ENCODE measurements at regions not wholly inside any gene's neighbourhood (a gene's known extent, or its start where the extent isn't known, plus 50 kb on each side); places are given as distances from the start of the nearest gene placed in this dataset.

DNA sequence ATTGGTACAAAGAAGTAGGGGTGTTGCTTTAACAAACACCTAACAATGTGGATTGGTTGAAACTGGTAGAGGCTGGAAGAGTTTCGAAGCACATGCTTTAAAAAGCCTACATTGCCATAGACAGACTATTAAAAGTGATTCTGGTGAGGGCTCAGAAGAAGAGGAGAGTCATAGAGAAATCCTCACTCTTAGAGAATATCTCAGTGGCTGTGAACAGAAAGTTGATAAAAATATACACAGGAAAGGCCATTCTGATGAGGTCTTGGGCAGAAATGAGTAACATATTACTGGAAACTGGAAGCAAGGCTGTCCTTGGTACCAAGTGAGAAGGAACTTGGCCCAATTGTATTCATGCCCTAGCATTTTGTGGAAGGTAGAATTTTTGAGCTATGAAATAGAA is 173.7 kb upstream of the CRBN start:
- H3K4me2 ChIP-seq (ENCODE audit: insufficient read depth, low read length), result no peak overlapping the region
- CTCF ChIA-PET (ENCODE audit: low intra/inter-chr PET ratio), result no interaction called here
- no peak overlapping the region for H3K27ac ChIP-seq (ENCODE audit: extremely low read depth, low read depth, low read length)
- peaks cover 4% of the 10 kb centered on the region; the same call in 1 of the 2 replicates for H3K9me3 ChIP-seq (replicated peaks; ENCODE audit: control insufficient read depth, insufficient read depth, low read depth, low read length)
- TF ChIP-seq FOSL1 (tag; conservative IDR thresholded peaks at IDR 0.05) (no peak), PHB2 (IDR thresholded peaks at IDR 0.05; ENCODE audit: low read depth) (no peak), ZBED1 (IDR thresholded peaks at IDR 0.05) (no peak)
- H3K9me1 ChIP-seq (ENCODE audit: control insufficient read depth, insufficient read depth, low read length), result no peaks in the 10 kb centered on the region
- POLR2A ChIA-PET, result interaction anchor here (1.1 kb wide), 1 partner anchor 15 kb away, joined by 3 read pairs; no protein-coding TSS in a partner anchor
- no peak overlapping the region for H3K4me3 ChIP-seq
- no peak for FAIRE-seq
- no peaks in the 10 kb centered on the region for H3K27me3 ChIP-seq (ENCODE audit: control insufficient read depth in 2 of 2, insufficient read depth in 2 of 2, low read length in 2 of 2)
- H3K79me2 ChIP-seq (ENCODE audit: control insufficient read depth, insufficient read depth, low read length), result no peaks in the 10 kb centered on the region
- WGBS (ENCODE audit: insufficient coverage, low coverage, missing lambda C conversion rate), result 0% methylated on average over 1 of the region's 1 CpG
- H2AFZ ChIP-seq (ENCODE audit: low read depth, low read length), result no peak overlapping the region
- in situ Hi-C loops (cut with MboI) (no loop called here), intact Hi-C loops (cut with micrococcal nuclease) (no loop called here)
- DNase-seq (ENCODE audit: extremely low read depth in 1 of 4, low spot score in 3 of 4), result no peak
- BruUV-seq (replicated peaks), result no TSS peak
- no peaks in the 10 kb centered on the region for H3K36me3 ChIP-seq (ENCODE audit: control insufficient read depth, insufficient read depth, low read length)
- H3K9ac ChIP-seq (ENCODE audit: insufficient read depth in 1 of 2, low read depth in 2 of 2, low read length in 2 of 2), result no peak overlapping the region
- ATAC-seq, result no peak
- no peaks in the 10 kb centered on the region for H3K4me1 ChIP-seq (replicated peaks in 1 of 2; ENCODE audit: control insufficient read depth in 2 of 2, insufficient read depth in 2 of 2, low read length in 2 of 2)
- H4K20me1 ChIP-seq (replicated peaks; ENCODE audit: control insufficient read depth, insufficient read depth, low read length), result no peaks in the 10 kb centered on the region

DNA sequence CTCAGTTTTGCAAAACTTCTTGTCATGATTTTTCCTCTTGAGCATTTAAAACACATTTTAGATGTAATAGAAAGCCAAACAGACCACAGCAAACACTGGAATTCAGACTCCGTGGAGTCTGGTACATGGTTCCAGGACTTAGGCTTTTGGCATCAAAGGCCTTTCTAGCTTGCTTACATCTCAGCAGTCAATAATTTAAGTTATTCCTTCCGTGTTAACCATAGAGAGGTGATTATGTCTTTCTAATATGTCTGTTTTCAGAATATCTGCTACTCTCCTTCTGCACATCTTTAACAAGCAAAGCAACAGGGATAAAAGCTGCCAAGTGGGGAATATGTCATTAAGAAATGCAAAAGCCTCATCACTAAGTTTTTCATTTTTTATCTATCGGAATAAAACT is 171.7 kb upstream of the CRBN start:
- 0% methylated on average over 3 of the region's 3 CpGs for WGBS (ENCODE audit: insufficient coverage, low coverage, missing lambda C conversion rate)
- no peaks in the 10 kb centered on the region for H3K27me3 ChIP-seq (ENCODE audit: control insufficient read depth in 2 of 2, insufficient read depth in 2 of 2, low read length in 2 of 2)
- TF ChIP-seq, protein P1, sequence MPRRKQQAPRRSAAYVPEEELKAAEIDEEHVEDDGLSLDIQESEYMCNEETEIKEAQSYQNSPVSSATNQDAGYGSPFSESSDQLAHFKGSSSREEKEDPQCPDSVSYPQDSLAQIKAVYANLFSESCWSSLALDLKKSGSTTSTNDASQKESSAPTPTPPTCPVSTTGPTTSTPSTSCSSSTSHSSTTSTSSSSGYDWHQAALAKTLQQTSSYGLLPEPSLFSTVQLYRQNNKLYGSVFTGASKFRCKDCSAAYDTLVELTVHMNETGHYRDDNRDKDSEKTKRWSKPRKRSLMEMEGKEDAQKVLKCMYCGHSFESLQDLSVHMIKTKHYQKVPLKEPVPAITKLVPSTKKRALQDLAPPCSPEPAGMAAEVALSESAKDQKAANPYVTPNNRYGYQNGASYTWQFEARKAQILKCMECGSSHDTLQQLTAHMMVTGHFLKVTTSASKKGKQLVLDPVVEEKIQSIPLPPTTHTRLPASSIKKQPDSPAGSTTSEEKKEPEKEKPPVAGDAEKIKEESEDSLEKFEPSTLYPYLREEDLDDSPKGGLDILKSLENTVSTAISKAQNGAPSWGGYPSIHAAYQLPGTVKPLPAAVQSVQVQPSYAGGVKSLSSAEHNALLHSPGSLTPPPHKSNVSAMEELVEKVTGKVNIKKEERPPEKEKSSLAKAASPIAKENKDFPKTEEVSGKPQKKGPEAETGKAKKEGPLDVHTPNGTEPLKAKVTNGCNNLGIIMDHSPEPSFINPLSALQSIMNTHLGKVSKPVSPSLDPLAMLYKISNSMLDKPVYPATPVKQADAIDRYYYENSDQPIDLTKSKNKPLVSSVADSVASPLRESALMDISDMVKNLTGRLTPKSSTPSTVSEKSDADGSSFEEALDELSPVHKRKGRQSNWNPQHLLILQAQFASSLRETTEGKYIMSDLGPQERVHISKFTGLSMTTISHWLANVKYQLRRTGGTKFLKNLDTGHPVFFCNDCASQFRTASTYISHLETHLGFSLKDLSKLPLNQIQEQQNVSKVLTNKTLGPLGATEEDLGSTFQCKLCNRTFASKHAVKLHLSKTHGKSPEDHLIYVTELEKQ (CRISPR knock-in tag; IDR thresholded peaks at IDR 0.05), result no peak
- TF ChIP-seq, protein P2, sequence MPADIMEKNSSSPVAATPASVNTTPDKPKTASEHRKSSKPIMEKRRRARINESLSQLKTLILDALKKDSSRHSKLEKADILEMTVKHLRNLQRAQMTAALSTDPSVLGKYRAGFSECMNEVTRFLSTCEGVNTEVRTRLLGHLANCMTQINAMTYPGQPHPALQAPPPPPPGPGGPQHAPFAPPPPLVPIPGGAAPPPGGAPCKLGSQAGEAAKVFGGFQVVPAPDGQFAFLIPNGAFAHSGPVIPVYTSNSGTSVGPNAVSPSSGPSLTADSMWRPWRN (IDR thresholded peaks at IDR 0.05; ENCODE audit: low read depth), result no peak
- no peak for TF ChIP-seq PRMT5 (CRISPR knock-in tag; IDR thresholded peaks at IDR 0.05)
- TF ChIP-seq ESRRB (CRISPR knock-in tag; IDR thresholded peaks at IDR 0.05; ENCODE audit: borderline replicate concordance), result no peak
- TF ChIP-seq KAT7 (CRISPR knock-in tag; IDR thresholded peaks at IDR 0.05; ENCODE audit: borderline replicate concordance), result no peak
- no peak for TF ChIP-seq L3MBTL2 (IDR thresholded peaks at IDR 0.05)
- no peak for TF ChIP-seq ELF4 (CRISPR knock-in tag; IDR thresholded peaks at IDR 0.05)
- TF ChIP-seq XRCC3 (IDR thresholded peaks at IDR 0.05), result no peak
- no peak for TF ChIP-seq KDM2B (CRISPR knock-in tag; IDR thresholded peaks at IDR 0.05)
- no peak for TF ChIP-seq MCM7 (IDR thresholded peaks at IDR 0.05)
- TF ChIP-seq ILF3 (IDR thresholded peaks at IDR 0.05; ENCODE audit: borderline replicate concordance), result no peak
- TF ChIP-seq ATF7 (IDR thresholded peaks at IDR 0.05), result no peak
- no peak for TF ChIP-seq ZNF445 (CRISPR knock-in tag; IDR thresholded peaks at IDR 0.05; ENCODE audit: low read depth)
- TF ChIP-seq ZNF778 (CRISPR knock-in tag; IDR thresholded peaks at IDR 0.05), result no peak
- H3K9ac ChIP-seq (ENCODE audit: insufficient read depth in 1 of 2, low read depth in 2 of 2, low read length in 2 of 2), result no peak overlapping the region
- no peaks in the 10 kb centered on the region for H3K9me1 ChIP-seq (ENCODE audit: control insufficient read depth, insufficient read depth, low read length)
- no peaks in the 10 kb centered on the region for H3K4me1 ChIP-seq (replicated peaks in 1 of 2; ENCODE audit: control insufficient read depth in 2 of 2, insufficient read depth in 2 of 2, low read length in 2 of 2)
- no peak overlapping the region for H3K4me2 ChIP-seq (ENCODE audit: insufficient read depth, low read length)
- no peaks in the 10 kb centered on the region for H3K79me2 ChIP-seq (ENCODE audit: control insufficient read depth, insufficient read depth, low read length)
- intact Hi-C loops (cut with micrococcal nuclease) (no loop called here), in situ Hi-C loops (cut with MboI) (no loop called here)
- DNase-seq (ENCODE audit: extremely low read depth in 1 of 4, low spot score in 3 of 4) (no peak), ATAC-seq (no peak), FAIRE-seq (no peak)
- no peak overlapping the region for H3K4me3 ChIP-seq
- CTCF ChIA-PET (ENCODE audit: low intra/inter-chr PET ratio), result no interaction called here
- H3K36me3 ChIP-seq (ENCODE audit: control insufficient read depth, insufficient read depth, low read length), result no peaks in the 10 kb centered on the region
- H4K20me1 ChIP-seq (replicated peaks; ENCODE audit: control insufficient read depth, insufficient read depth, low read length), result no peaks in the 10 kb centered on the region
- peaks cover 4% of the 10 kb centered on the region; the same call in 1 of the 2 replicates for H3K9me3 ChIP-seq (replicated peaks; ENCODE audit: control insufficient read depth, insufficient read depth, low read depth, low read length)
- no peak overlapping the region for H2AFZ ChIP-seq (ENCODE audit: low read depth, low read length)
- POLR2A ChIA-PET, result no interaction called here
- H3K27ac ChIP-seq (ENCODE audit: extremely low read depth, low read depth, low read length), result no peak overlapping the region
- BruUV-seq (replicated peaks), result no TSS peak

All from K562 (cell line).